ENCODE measurements at regions not wholly inside any gene's neighbourhood (a gene's known extent, or its start where the extent isn't known, plus 50 kb on each side); places are given as distances from the start of the nearest gene placed in this dataset.

- no peak overlapping the region for H3K27ac ChIP-seq
- H3K9me3 ChIP-seq (ENCODE audit: severe bottlenecking) = no peaks in the 10 kb centered on the region
- no peaks in the 10 kb centered on the region for H3K27me3 ChIP-seq (ENCODE audit: insufficient read depth, low read depth, severe bottlenecking)
- no peak for TF ChIP-seq CTCF (IDR thresholded peaks at IDR 0.05; ENCODE audit: low read depth, low read length)
- no peak for DNase-seq
- H3K4me3 ChIP-seq (ENCODE audit: low read depth, low read length) = no peak overlapping the region
- H3K36me3 ChIP-seq = no peaks in the 10 kb centered on the region
These were observed 85.4 kb downstream of the TMEM167A start for GRCh38 chr5:82991678-82992323.

- Histone ChIP-seq H3K36me3 (no peaks in the 10 kb centered on the region), H3K4me3 (ENCODE audit: low read depth, low read length) (no peak overlapping the region), H3K9me3 (ENCODE audit: severe bottlenecking) (no peaks in the 10 kb centered on the region), H3K27me3 (ENCODE audit: insufficient read depth, low read depth, severe bottlenecking) (no peaks in the 10 kb centered on the region), H3K27ac (no peak overlapping the region)
- no peak for TF ChIP-seq CTCF (IDR thresholded peaks at IDR 0.05; ENCODE audit: low read depth, low read length)
- no peak for DNase-seq
These were observed 86.1 kb downstream of the TMEM167A start for GRCh38 chr5:82991059-82991458.

- no peaks in the 10 kb centered on the region for H3K36me3 ChIP-seq
- DNase-seq = no peak
- TF ChIP-seq CTCF (IDR thresholded peaks at IDR 0.05; ENCODE audit: low read depth, low read length) = no peak
These were observed 90.0 kb downstream of the TMEM167A start for GRCh38 chr5:82987188-82987587.

GRCh38 chr5:82986404-82986803 lies 90.8 kb downstream of the TMEM167A start:
- no peak overlapping the region for H3K4me3 ChIP-seq (ENCODE audit: low read depth, low read length)
- H3K9me3 ChIP-seq (ENCODE audit: severe bottlenecking) = no peaks in the 10 kb centered on the region
- TF ChIP-seq CTCF (IDR thresholded peaks at IDR 0.05; ENCODE audit: low read depth, low read length) = no peak
- no peaks in the 10 kb centered on the region for H3K36me3 ChIP-seq
- no peak for DNase-seq
- H3K27ac ChIP-seq = no peak overlapping the region
- no peaks in the 10 kb centered on the region for H3K27me3 ChIP-seq (ENCODE audit: insufficient read depth, low read depth, severe bottlenecking)

More at GRCh38 chr5:82987188-82987587, 90.0 kb downstream of the TMEM167A start:
- no peaks in the 10 kb centered on the region for H3K9me3 ChIP-seq (ENCODE audit: severe bottlenecking)
- no peak overlapping the region for H3K4me3 ChIP-seq (ENCODE audit: low read depth, low read length)
- H3K27me3 ChIP-seq (ENCODE audit: insufficient read depth, low read depth, severe bottlenecking) = no peaks in the 10 kb centered on the region
- no peak overlapping the region for H3K27ac ChIP-seq

GRCh38 chr5:82985763-82986162 lies 91.4 kb downstream of the TMEM167A start:
- Histone ChIP-seq H3K27ac (no peak overlapping the region), H3K9me3 (ENCODE audit: severe bottlenecking) (no peaks in the 10 kb centered on the region), H3K36me3 (no peaks in the 10 kb centered on the region), H3K27me3 (ENCODE audit: insufficient read depth, low read depth, severe bottlenecking) (no peaks in the 10 kb centered on the region), H3K4me3 (ENCODE audit: low read depth, low read length) (no peak overlapping the region)
- no peak for TF ChIP-seq CTCF (IDR thresholded peaks at IDR 0.05; ENCODE audit: low read depth, low read length)
- no peak for DNase-seq

Measured in WERI-Rb-1 (cell line).